SK-N-SH (cell line): ENCODE measurements at regions not wholly inside any gene's neighbourhood (a gene's known extent, or its start where the extent isn't known, plus 50 kb on each side); places are given as distances from the start of the nearest gene placed in this dataset.
"Not testable (repeated sequence)": the region's sequence is repeated elsewhere in the genome, so short reads cannot be mapped to it uniquely, and the experiment has no call there.

Experiments used
- CTCF ChIA-PET: fragments of 300-600, 350-600 bp; formaldehyde crosslinking; extraction: SDS; loops from one replicate; lab custom pipeline; 2021; lab: Yijun Ruan, JAX
- POLR2A ChIA-PET: fragments of 350-600 bp; sonication (Branson Sonifier 250); formaldehyde crosslinking; extraction: SDS; loops from one replicate; lab custom pipeline; 2020; ENCODE audit warnings: antibody characterized with exemption, inconsistent platforms; lab: Yijun Ruan, JAX
- DNase-seq: peaks from one replicate; pipeline ENCODE4 v3.0.0; 2012
- H2AFZ ChIP-seq: fragments of 200-600 bp; sonication (generic); 2 replicates; pipeline ENCODE4 v1.8.1; 2016; ENCODE audit warnings: antibody characterized with exemption, mild to moderate bottlenecking, low read depth
- H3F3A ChIP-seq: fragments of 200-600 bp; sonication (generic); replicated peaks from 2 replicates; pipeline ENCODE3; 2016; ENCODE audit warnings: antibody characterized with exemption, mild to moderate bottlenecking; ENCODE audit not compliant: insufficient read depth
- H3K27ac ChIP-seq, 2 experiments: fragments of 200-500 bp in 1 of 2; fragments of 200-600 bp in 1 of 2; sonication (Bioruptor generic) in 1 of 2; sonication (generic), shearing (Covaris generic) in 1 of 2; 2 replicates each; pipeline versions ENCODE4 v1.5.1 to v1.6.1; 2014 to 2016; ENCODE audit warnings: low read depth in 2 of 2, inconsistent platforms in 1 of 2, low read length in 1 of 2, mild to moderate bottlenecking in 1 of 2, mixed read lengths in 1 of 2
- H3K27me3 ChIP-seq: fragments of 200-600 bp; sonication (generic), shearing (Covaris generic); 2 replicates; pipeline ENCODE4 v1.6.1; 2016; ENCODE audit warnings: mixed run types; ENCODE audit not compliant: insufficient read depth
- H3K36me3 ChIP-seq, 2 experiments: fragments of 200-500 bp in 1 of 2; fragments of 200-600 bp in 1 of 2; sonication (Bioruptor generic) in 1 of 2; sonication (generic) in 1 of 2; replicated peaks in 1 of 2; 2 replicates each; pipeline versions ENCODE3 to v1.5.1; 2014 to 2016; ENCODE audit warnings: low read length in 1 of 2, mild to moderate bottlenecking in 1 of 2; ENCODE audit not compliant: insufficient read depth in 2 of 2, control insufficient read depth in 1 of 2
- H3K4me1 ChIP-seq, 2 experiments: fragments of 200-500 bp in 1 of 2; fragments of 200-600 bp in 1 of 2; sonication (Bioruptor generic) in 1 of 2; sonication (generic), shearing (Covaris generic) in 1 of 2; 2 replicates each; pipeline versions ENCODE4 v1.5.1 to v1.6.1; 2014 to 2016; ENCODE audit warnings: low read depth in 1 of 2, low read length in 1 of 2, mixed run types in 1 of 2; ENCODE audit not compliant: insufficient read depth in 2 of 2, control insufficient read depth in 1 of 2
- H3K4me2 ChIP-seq: fragments of 200-600 bp; sonication (generic), shearing (Covaris generic); 2 replicates; pipeline ENCODE4 v1.6.1; 2017; ENCODE audit warnings: mixed run types
- H3K4me3 ChIP-seq, 2 experiments: fragments of 200-500 bp in 1 of 2; fragments of 200-600 bp in 1 of 2; sonication (Bioruptor generic) in 1 of 2; sonication (generic), shearing (Covaris generic) in 1 of 2; 2 replicates each; pipeline versions ENCODE4 v1.5.1 to v1.8.1; 2014 to 2016; ENCODE audit warnings: low read depth in 2 of 2, inconsistent platforms in 1 of 2, low read length in 1 of 2, mild to moderate bottlenecking in 1 of 2, mixed read lengths in 1 of 2, moderate library complexity in 1 of 2
- H3K79me2 ChIP-seq: fragments of 200-600 bp; sonication (generic); 2 replicates; pipeline ENCODE4 v1.8.1; 2017; ENCODE audit warnings: mild to moderate bottlenecking; ENCODE audit not compliant: insufficient read depth
- H3K9ac ChIP-seq: fragments of 200-600 bp; sonication (generic); 2 replicates; pipeline ENCODE4 v1.6.1; 2017; ENCODE audit warnings: mixed run types
- H3K9me2 ChIP-seq: fragments of 200-600 bp; sonication (generic); 2 replicates; pipeline ENCODE4 v1.6.1; 2017; ENCODE audit warnings: mixed run types
- H3K9me3 ChIP-seq: fragments of 200-600 bp; sonication (generic); 2 replicates; pipeline ENCODE4 v1.6.1; 2017; ENCODE audit warnings: mixed run types, mild to moderate bottlenecking, moderate library complexity
- H4K20me1 ChIP-seq: fragments of 200-600 bp; sonication (generic); 2 replicates; pipeline ENCODE4 v1.6.1; 2017; ENCODE audit warnings: mild to moderate bottlenecking, mixed run types; ENCODE audit not compliant: insufficient read depth
- FOSL2 ChIP-seq: IDR thresholded peaks from 2 replicates; pipeline ENCODE4 v1.4.0; 2012; ENCODE audit warnings: low read depth, mild to moderate bottlenecking, moderate library complexity, borderline replicate concordance
- MAX ChIP-seq: IDR thresholded peaks from 2 replicates; pipeline ENCODE4 v1.4.0; 2012; ENCODE audit warnings: low read depth
- MEF2A ChIP-seq: IDR thresholded peaks from 2 replicates; pipeline ENCODE4 v1.4.0; 2012; ENCODE audit warnings: low read depth, borderline replicate concordance
- NRF1 ChIP-seq: IDR thresholded peaks from 2 replicates; pipeline ENCODE4 v1.6.1; 2012; ENCODE audit warnings: low read depth, mild to moderate bottlenecking, low read length
- SIN3A ChIP-seq: IDR thresholded peaks from 2 replicates; pipeline ENCODE4 v1.6.1; 2012; ENCODE audit warnings: low read depth, mild to moderate bottlenecking, low read length, moderate library complexity, borderline replicate concordance
- USF1 ChIP-seq: IDR thresholded peaks from 2 replicates; pipeline ENCODE4 v1.4.0; 2012; ENCODE audit warnings: low read depth, borderline replicate concordance
- WGBS: methylation state at CpG from one replicate; pipeline ENCODE4 v1.1.6; 2017; ENCODE audit warnings: low lambda C conversion rate; 5-methylcytosine and 5-hydroxymethylcytosine counted together
- TF ChIP-seq, protein P1 (sequence below): fragments of 200-600 bp; sonication (generic); IDR thresholded peaks from 2 replicates; pipeline ENCODE4 v1.6.1; 2017; ENCODE audit warnings: antibody characterized with exemption, mild to moderate bottlenecking, moderate library complexity
- TF ChIP-seq, protein P2 (sequence below): IDR thresholded peaks from 2 replicates; pipeline ENCODE4 v1.4.0; 2012; ENCODE audit warnings: low read depth, borderline replicate concordance

- H3K36me3 ChIP-seq, H3K9me2 ChIP-seq, H3K4me1 ChIP-seq, H2AFZ ChIP-seq, H4K20me1 ChIP-seq, H3K4me2 ChIP-seq, H3F3A ChIP-seq, DNase-seq, H3K9me3 ChIP-seq, H3K27me3 ChIP-seq, CTCF ChIA-PET, H3K79me2 ChIP-seq, H3K9ac ChIP-seq, H3K27ac ChIP-seq, H3K4me3 ChIP-seq, POLR2A ChIA-PET: not testable (repeated sequence)
- 30% methylated on average over 12 of the region's 12 CpGs for WGBS
Measured at GRCh38 chr1:14279891-14280290, 318.6 kb upstream of the KAZN start.

DNA sequence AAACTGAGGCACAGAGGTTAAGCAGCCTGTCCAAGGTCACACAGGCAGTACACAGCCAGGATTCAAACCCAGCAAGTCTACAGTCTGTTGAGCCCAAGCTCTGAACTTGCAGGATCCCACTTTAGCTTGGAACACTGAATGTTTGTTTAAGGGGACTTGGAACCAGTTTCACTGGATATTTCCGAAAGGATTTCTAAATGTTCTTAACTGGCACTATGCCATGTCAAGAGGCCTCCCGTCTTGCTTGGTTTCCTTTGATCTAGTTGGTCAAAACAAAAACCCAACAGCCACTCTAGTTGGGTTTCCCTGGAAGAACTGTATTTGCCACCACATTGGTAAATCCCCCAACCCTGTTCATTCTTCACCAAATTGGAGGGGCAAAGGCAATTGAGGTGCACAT is 317.6 kb upstream of the KAZN start:
- no peaks in the 10 kb centered on the region for H3F3A ChIP-seq
- H3K4me3 ChIP-seq = no peak overlapping the region
- no peaks in the 10 kb centered on the region for H3K79me2 ChIP-seq
- ChIA-PET CTCF (no interaction called here), POLR2A (no interaction called here)
- no peaks in the 10 kb centered on the region for H3K27me3 ChIP-seq
- H4K20me1 ChIP-seq = no peaks in the 10 kb centered on the region
- H2AFZ ChIP-seq = no peak overlapping the region
- H3K9ac ChIP-seq = no peak overlapping the region
- 4% methylated on average over 2 of the region's 2 CpGs for WGBS
- H3K27ac ChIP-seq = no peak overlapping the region
- H3K36me3 ChIP-seq = no peaks in the 10 kb centered on the region
- no peak for DNase-seq
- no peaks in the 10 kb centered on the region for H3K9me2 ChIP-seq
- H3K4me1 ChIP-seq = no peaks in the 10 kb centered on the region; a peak in 1 of 4 replicates
- no peak overlapping the region for H3K4me2 ChIP-seq
- TF ChIP-seq MAX = no peak
- no peak for TF ChIP-seq FOSL2
- TF ChIP-seq USF1 = no peak
- TF ChIP-seq, protein P1, sequence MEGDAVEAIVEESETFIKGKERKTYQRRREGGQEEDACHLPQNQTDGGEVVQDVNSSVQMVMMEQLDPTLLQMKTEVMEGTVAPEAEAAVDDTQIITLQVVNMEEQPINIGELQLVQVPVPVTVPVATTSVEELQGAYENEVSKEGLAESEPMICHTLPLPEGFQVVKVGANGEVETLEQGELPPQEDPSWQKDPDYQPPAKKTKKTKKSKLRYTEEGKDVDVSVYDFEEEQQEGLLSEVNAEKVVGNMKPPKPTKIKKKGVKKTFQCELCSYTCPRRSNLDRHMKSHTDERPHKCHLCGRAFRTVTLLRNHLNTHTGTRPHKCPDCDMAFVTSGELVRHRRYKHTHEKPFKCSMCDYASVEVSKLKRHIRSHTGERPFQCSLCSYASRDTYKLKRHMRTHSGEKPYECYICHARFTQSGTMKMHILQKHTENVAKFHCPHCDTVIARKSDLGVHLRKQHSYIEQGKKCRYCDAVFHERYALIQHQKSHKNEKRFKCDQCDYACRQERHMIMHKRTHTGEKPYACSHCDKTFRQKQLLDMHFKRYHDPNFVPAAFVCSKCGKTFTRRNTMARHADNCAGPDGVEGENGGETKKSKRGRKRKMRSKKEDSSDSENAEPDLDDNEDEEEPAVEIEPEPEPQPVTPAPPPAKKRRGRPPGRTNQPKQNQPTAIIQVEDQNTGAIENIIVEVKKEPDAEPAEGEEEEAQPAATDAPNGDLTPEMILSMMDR = no peak
- H3K9me3 ChIP-seq = no peaks in the 10 kb centered on the region

DNA sequence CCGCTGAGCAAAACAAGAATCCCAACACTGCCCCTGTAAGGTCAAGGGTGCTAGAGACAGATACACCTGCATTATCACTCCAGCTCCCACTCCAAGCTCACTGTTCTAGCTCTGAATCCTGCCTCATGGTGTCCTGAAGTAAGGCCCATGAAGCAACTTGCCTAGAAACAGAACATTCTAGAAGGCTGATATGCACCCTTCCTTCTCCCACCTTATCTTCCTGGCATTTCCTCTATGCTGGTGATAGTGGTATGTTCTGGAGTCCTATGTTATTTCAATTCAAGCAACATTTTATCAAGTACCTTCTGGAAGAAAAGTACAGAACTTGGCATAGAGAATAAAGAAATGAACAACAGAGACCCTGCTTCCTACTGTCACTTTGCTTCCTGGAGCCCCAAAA is 317.1 kb upstream of the KAZN start:
- Histone ChIP-seq H2AFZ (no peak overlapping the region), H3K27me3 (no peaks in the 10 kb centered on the region), H3K9me2 (no peaks in the 10 kb centered on the region), H3K36me3 (no peaks in the 10 kb centered on the region), H3K9me3 (no peaks in the 10 kb centered on the region), H3F3A (no peaks in the 10 kb centered on the region), H3K4me3 (no peak overlapping the region), H3K4me2 (no peak overlapping the region), H3K79me2 (no peaks in the 10 kb centered on the region), H3K27ac (no peak overlapping the region), H3K9ac (no peak overlapping the region), H3K4me1 (no peaks in the 10 kb centered on the region; a peak in 1 of 4 replicates), H4K20me1 (no peaks in the 10 kb centered on the region)
- ChIA-PET POLR2A (no interaction called here), CTCF (interaction anchor here (0.7 kb wide), 1 partner anchor 574 kb away, joined by 3 read pairs; no protein-coding TSS in a partner anchor)
- WGBS = 30% methylated on average over 1 of the region's 1 CpG
- no peak for DNase-seq
- TF ChIP-seq MAX (no peak), MEF2A (no peak), NRF1 (no peak), SIN3A (no peak)
- TF ChIP-seq, protein P1 = no peak
- TF ChIP-seq, protein P2, sequence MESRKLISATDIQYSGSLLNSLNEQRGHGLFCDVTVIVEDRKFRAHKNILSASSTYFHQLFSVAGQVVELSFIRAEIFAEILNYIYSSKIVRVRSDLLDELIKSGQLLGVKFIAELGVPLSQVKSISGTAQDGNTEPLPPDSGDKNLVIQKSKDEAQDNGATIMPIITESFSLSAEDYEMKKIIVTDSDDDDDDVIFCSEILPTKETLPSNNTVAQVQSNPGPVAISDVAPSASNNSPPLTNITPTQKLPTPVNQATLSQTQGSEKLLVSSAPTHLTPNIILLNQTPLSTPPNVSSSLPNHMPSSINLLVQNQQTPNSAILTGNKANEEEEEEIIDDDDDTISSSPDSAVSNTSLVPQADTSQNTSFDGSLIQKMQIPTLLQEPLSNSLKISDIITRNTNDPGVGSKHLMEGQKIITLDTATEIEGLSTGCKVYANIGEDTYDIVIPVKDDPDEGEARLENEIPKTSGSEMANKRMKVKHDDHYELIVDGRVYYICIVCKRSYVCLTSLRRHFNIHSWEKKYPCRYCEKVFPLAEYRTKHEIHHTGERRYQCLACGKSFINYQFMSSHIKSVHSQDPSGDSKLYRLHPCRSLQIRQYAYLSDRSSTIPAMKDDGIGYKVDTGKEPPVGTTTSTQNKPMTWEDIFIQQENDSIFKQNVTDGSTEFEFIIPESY = no peak
